HCT116 (cell line): ENCODE measurements at regions not wholly inside any gene's neighbourhood (a gene's known extent, or its start where the extent isn't known, plus 50 kb on each side); places are given as distances from the start of the nearest gene placed in this dataset.

Experiments
- ATAC-seq: fragments of 200-7000 bp; cut with Tn5 transposase; 2 replicates; pipeline ENCODE4 v1.9.1; 2020; ENCODE audit warnings: mild to moderate bottlenecking, moderate library complexity
- BruUV-seq: library from RNA; stranded (reverse); fragments of 400-500 nt; replicated peaks from 2 replicates; lab custom pipeline; 2021; lab: Mats Ljungman, UMichigan
- CTCF ChIA-PET: fragments of 300-600 bp; sonication (Branson Sonifier 250); formaldehyde crosslinking; loops from one replicate; lab custom pipeline; 2021; ENCODE audit warnings: antibody characterized with exemption; lab: Charles Lee
- POLR2A ChIA-PET: fragments of 300-600, 350-600 bp; sonication (Branson Sonifier 250); formaldehyde crosslinking; loops from one replicate; lab custom pipeline; 2021; ENCODE audit warnings: antibody characterized with exemption; lab: Charles Lee
- RAD21 ChIA-PET, 2 experiments: fragments of 300-600 bp; sonication (Branson Sonifier 250); formaldehyde crosslinking; loops; one replicate each; lab custom pipeline; 2023; ENCODE audit warnings: low total read pairs in 2 of 2; ENCODE audit not compliant: uncharacterized antibody in 2 of 2, unreplicated experiment in 2 of 2, low non-redundant PET in 1 of 2; lab: Charles Lee
- DNase-seq: peaks from one replicate; pipeline ENCODE4 v3.0.0-alpha.2; 2010; ENCODE audit warnings: low read depth, low spot score
- H2AFZ ChIP-seq: fragments of 200-600 bp; shearing (Covaris generic), sonication (generic); 2 replicates; pipeline ENCODE4 v1.6.1; 2017; ENCODE audit warnings: low read depth, mixed run types, mixed read lengths, antibody characterized with exemption, low read length; ENCODE audit not compliant: poor library complexity, severe bottlenecking
- H3K27ac ChIP-seq: 2 replicates; pipeline ENCODE4 v1.5.1; 2012; ENCODE audit warnings: low read depth, low read length
- H3K27me3 ChIP-seq: fragments of 200-600 bp; sonication (generic); 2 replicates; pipeline ENCODE4 v1.6.1; 2016; ENCODE audit warnings: mixed run types, low read length, mixed read lengths; ENCODE audit not compliant: insufficient read depth
- H3K36me3 ChIP-seq, 2 experiments: fragments of 200-500 bp in 1 of 2; fragments of 200-600 bp in 1 of 2; sonication (Bioruptor generic) in 1 of 2; sonication (generic) in 1 of 2; 2 replicates each; pipeline versions ENCODE4 v1.5.1 to v1.6.1; 2014 to 2016; ENCODE audit warnings: low read length in 2 of 2, inconsistent platforms in 1 of 2, mixed read lengths in 1 of 2, mixed run types in 1 of 2; ENCODE audit not compliant: insufficient read depth in 2 of 2, control insufficient read depth in 1 of 2
- H3K4me1 ChIP-seq, 2 experiments: fragments of 200-600 bp in 1 of 2; sonication (generic) in 1 of 2; 2 replicates each; pipeline versions ENCODE4 v1.5.1 to v1.6.1; 2012 to 2017; ENCODE audit warnings: low read length in 2 of 2, inconsistent platforms in 1 of 2, mild to moderate bottlenecking in 1 of 2, mixed read lengths in 1 of 2, mixed run types in 1 of 2, moderate library complexity in 1 of 2; ENCODE audit not compliant: insufficient read depth in 2 of 2, control insufficient read depth in 1 of 2
- H3K4me2 ChIP-seq: fragments of 200-600 bp; sonication (generic); 2 replicates; pipeline ENCODE4 v1.6.1; 2017; ENCODE audit warnings: mixed run types, low read length, mixed read lengths
- H3K4me3 ChIP-seq, 2 experiments: fragments of 200-600 bp in 1 of 2; sonication (generic) in 1 of 2; replicated peaks in 1 of 2; 2 replicates each; pipeline ENCODE4 v1.5.1; 2011 to 2016; ENCODE audit warnings: low read length in 2 of 2, control low read depth in 1 of 2, low read depth in 1 of 2, mild to moderate bottlenecking in 1 of 2, mixed read lengths in 1 of 2, mixed run types in 1 of 2
- H3K79me2 ChIP-seq: fragments of 200-600 bp; sonication (generic); 2 replicates; pipeline ENCODE4 v1.6.1; 2017; ENCODE audit warnings: mild to moderate bottlenecking, mixed run types, low read length, moderate library complexity, mixed read lengths; ENCODE audit not compliant: insufficient read depth
- H3K9ac ChIP-seq: fragments of 200-600 bp; sonication (generic); 2 replicates; pipeline ENCODE4 v1.6.1; 2016; ENCODE audit warnings: low read length, mixed read lengths
- H3K9me2 ChIP-seq: fragments of 200-600 bp; sonication (generic), shearing (Covaris generic); 2 replicates; pipeline ENCODE4 v1.6.1; 2017; ENCODE audit warnings: mixed run types, mild to moderate bottlenecking, moderate library complexity; ENCODE audit not compliant: insufficient read depth
- H3K9me3 ChIP-seq, 2 experiments: fragments of 200-500 bp in 1 of 2; fragments of 200-600 bp in 1 of 2; sonication (Bioruptor generic) in 1 of 2; sonication (generic) in 1 of 2; 2 replicates each; pipeline ENCODE4 v1.6.1; 2014 to 2017; ENCODE audit warnings: low read length in 2 of 2, mixed read lengths in 2 of 2, inconsistent platforms in 1 of 2, low read depth in 1 of 2, mild to moderate bottlenecking in 1 of 2, mixed run types in 1 of 2, moderate library complexity in 1 of 2; ENCODE audit not compliant: control insufficient read depth in 1 of 2, insufficient read depth in 1 of 2
- H4K20me1 ChIP-seq: fragments of 200-600 bp; sonication (generic), shearing (Covaris generic); 2 replicates; pipeline ENCODE4 v1.6.1; 2017; ENCODE audit warnings: mixed run types, mild to moderate bottlenecking, moderate library complexity; ENCODE audit not compliant: insufficient read depth
- CBX3 ChIP-seq: IDR thresholded peaks from 2 replicates; pipeline ENCODE4 v1.6.1; 2012; ENCODE audit warnings: low read depth
- EGR1 ChIP-seq: IDR thresholded peaks from 2 replicates; pipeline ENCODE4 v1.6.1; 2012; ENCODE audit warnings: low read depth
- ELF1 ChIP-seq: IDR thresholded peaks from 2 replicates; pipeline ENCODE4 v1.6.1; 2012; ENCODE audit warnings: low read depth, borderline replicate concordance
- JUND ChIP-seq: IDR thresholded peaks from 2 replicates; pipeline ENCODE4 v1.6.1; 2012
- POLR2AphosphoS5 ChIP-seq: IDR thresholded peaks from 2 replicates; pipeline ENCODE4 v1.6.1; 2011; ENCODE audit warnings: mild to moderate bottlenecking, low read depth, low read length, moderate library complexity
- SP1 ChIP-seq: IDR thresholded peaks from 2 replicates; pipeline ENCODE4 v1.6.1; 2012; ENCODE audit warnings: low read depth
- SRF ChIP-seq: IDR thresholded peaks from 2 replicates; pipeline ENCODE4 v1.6.1; 2012; ENCODE audit warnings: low read depth
- ZNF274 ChIP-seq: fragments of 200-500 bp; sonication (Bioruptor generic); IDR thresholded peaks from 2 replicates; pipeline ENCODE4 v1.6.1; 2014; ENCODE audit warnings: mild to moderate bottlenecking, low read depth, low read length, inconsistent platforms
- intact Hi-C: fragments of 100-400 bp; cut with micrococcal nuclease; formaldehyde crosslinking; loops from 2 replicates; pipeline ENCODE4 v1.10.0; 2022
- TF ChIP-seq, protein P1 (sequence below): IDR thresholded peaks from 2 replicates; pipeline ENCODE4 v1.6.1; 2012
- TF ChIP-seq, protein P2 (sequence below), 3 experiments: fragments of 200-600 bp in 1 of 3; sonication (generic) in 1 of 3; IDR thresholded peaks in 2 of 3; conservative IDR thresholded peaks in 1 of 3; 2 replicates each; pipeline ENCODE4 v1.5.1; 2012 to 2017; ENCODE audit warnings: low read depth in 2 of 3, low read length in 2 of 3, antibody characterized with exemption in 1 of 3, borderline replicate concordance in 1 of 3, control low read depth in 1 of 3, mild to moderate bottlenecking in 1 of 3, mixed read lengths in 1 of 3, mixed run types in 1 of 3, moderate library complexity in 1 of 3; ENCODE audit not compliant: insufficient read depth in 1 of 3
- TF ChIP-seq, protein P3 (sequence below): IDR thresholded peaks from 2 replicates; pipeline ENCODE4 v1.6.1; 2011; ENCODE audit warnings: mild to moderate bottlenecking, low read length, moderate library complexity; ENCODE audit not compliant: insufficient replicate concordance; ENCODE audit errors: extremely low read depth

DNA sequence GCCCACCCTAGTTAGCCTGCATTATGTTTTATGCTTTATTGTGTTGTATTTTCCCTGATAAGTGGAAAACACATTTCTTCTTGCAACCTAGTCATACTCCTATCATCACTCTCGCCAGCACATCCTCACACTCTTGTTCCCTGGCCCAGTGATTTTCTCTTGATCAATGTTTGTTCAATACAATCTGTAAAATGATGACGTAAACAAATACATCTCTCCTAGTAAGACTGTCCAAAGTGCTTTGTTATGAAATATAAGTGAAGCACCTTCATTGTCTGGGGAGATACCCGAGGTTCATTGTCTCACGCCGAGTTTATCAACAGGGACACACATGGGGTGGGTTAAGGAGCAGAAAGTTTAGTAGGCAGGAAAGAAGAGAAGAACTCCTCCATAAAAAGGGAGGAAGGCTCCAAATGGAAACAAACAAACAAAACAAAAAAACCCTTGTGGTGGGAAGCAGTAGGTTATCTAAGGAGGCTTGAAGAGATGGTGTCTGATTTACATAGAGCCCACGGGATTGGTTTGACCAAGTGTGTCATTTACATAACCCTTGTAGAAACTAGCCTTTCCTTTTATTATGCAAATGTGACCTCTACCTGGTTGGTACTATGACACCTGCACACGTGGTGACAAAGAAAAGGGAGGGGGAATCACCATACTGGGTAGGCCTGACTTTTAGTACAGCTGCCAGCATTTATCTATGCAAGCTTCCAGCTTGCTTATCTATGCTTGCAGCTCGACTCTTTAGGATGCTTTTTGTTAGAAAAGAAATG is 1317.9 kb upstream of the SPRY2 start:
- H3K4me2 ChIP-seq: no peak overlapping the region
- no peak for ATAC-seq
- H3K79me2 ChIP-seq: no peaks in the 10 kb centered on the region
- CTCF ChIA-PET: no interaction called here
- H3K9me2 ChIP-seq: no peaks in the 10 kb centered on the region
- POLR2A ChIA-PET: no interaction called here
- no TSS peak for BruUV-seq
- RAD21 ChIA-PET: no interaction called here
- intact Hi-C loops: no loop called here
- no peaks in the 10 kb centered on the region for H4K20me1 ChIP-seq
- H3K27ac ChIP-seq: no peak overlapping the region
- H3K9me3 ChIP-seq: peaks cover 0 to 3% of the 10 kb centered on the region in 2 experiments; a peak in 3 of 4 replicates
- no peak for DNase-seq
- H3K4me3 ChIP-seq: no peak overlapping the region
- H3K36me3 ChIP-seq: no peaks in the 10 kb centered on the region
- H2AFZ ChIP-seq: no peak overlapping the region
- TF ChIP-seq CBX3 (no peak), SRF (no peak), JUND (no peak), POLR2AphosphoS5 (no peak), ZNF274 (no peak), EGR1 (no peak), ELF1 (no peak), SP1 (no peak)
- TF ChIP-seq, protein P1, sequence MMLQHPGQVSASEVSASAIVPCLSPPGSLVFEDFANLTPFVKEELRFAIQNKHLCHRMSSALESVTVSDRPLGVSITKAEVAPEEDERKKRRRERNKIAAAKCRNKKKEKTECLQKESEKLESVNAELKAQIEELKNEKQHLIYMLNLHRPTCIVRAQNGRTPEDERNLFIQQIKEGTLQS: no peak
- TF ChIP-seq, protein P2, sequence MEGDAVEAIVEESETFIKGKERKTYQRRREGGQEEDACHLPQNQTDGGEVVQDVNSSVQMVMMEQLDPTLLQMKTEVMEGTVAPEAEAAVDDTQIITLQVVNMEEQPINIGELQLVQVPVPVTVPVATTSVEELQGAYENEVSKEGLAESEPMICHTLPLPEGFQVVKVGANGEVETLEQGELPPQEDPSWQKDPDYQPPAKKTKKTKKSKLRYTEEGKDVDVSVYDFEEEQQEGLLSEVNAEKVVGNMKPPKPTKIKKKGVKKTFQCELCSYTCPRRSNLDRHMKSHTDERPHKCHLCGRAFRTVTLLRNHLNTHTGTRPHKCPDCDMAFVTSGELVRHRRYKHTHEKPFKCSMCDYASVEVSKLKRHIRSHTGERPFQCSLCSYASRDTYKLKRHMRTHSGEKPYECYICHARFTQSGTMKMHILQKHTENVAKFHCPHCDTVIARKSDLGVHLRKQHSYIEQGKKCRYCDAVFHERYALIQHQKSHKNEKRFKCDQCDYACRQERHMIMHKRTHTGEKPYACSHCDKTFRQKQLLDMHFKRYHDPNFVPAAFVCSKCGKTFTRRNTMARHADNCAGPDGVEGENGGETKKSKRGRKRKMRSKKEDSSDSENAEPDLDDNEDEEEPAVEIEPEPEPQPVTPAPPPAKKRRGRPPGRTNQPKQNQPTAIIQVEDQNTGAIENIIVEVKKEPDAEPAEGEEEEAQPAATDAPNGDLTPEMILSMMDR (IDR thresholded peaks at IDR 0.05 in 2 of 3, conservative IDR thresholded peaks at IDR 0.05 in 1 of 3; ENCODE audit: borderline replicate concordance in 1 of 3, insufficient read depth in 1 of 3, low read depth in 2 of 3, low read length in 2 of 3): no peak
- TF ChIP-seq, protein P3, sequence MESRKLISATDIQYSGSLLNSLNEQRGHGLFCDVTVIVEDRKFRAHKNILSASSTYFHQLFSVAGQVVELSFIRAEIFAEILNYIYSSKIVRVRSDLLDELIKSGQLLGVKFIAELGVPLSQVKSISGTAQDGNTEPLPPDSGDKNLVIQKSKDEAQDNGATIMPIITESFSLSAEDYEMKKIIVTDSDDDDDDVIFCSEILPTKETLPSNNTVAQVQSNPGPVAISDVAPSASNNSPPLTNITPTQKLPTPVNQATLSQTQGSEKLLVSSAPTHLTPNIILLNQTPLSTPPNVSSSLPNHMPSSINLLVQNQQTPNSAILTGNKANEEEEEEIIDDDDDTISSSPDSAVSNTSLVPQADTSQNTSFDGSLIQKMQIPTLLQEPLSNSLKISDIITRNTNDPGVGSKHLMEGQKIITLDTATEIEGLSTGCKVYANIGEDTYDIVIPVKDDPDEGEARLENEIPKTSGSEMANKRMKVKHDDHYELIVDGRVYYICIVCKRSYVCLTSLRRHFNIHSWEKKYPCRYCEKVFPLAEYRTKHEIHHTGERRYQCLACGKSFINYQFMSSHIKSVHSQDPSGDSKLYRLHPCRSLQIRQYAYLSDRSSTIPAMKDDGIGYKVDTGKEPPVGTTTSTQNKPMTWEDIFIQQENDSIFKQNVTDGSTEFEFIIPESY: no peak
- no peak overlapping the region for H3K9ac ChIP-seq
- H3K27me3 ChIP-seq: no peaks in the 10 kb centered on the region
- no peaks in the 10 kb centered on the region for H3K4me1 ChIP-seq
